Uterus (tissue), 3 donors: ENCODE measurements at regions not wholly inside any gene's neighbourhood (a gene's known extent, or its start where the extent isn't known, plus 50 kb on each side); places are given as distances from the start of the nearest gene placed in this dataset.

ENCODE experiments used
- DNase-seq, 2 donors: peaks; one replicate each; pipeline ENCODE4 v3.0.0-alpha.2; 2019 to 2020
- H3K27ac ChIP-seq, 2 donors: fragments of 200-600 bp; sonication (generic); 1 replicate in 1 of 2; 2 replicates in 1 of 2; pipeline ENCODE4 v1.5.1; 2016 to 2018
- H3K27me3 ChIP-seq, 2 donors: fragments of 200-600 bp; sonication (generic); one replicate each; pipeline ENCODE4 v1.5.1; 2018 to 2019; ENCODE audit warnings: control low read depth in 1 of 2
- H3K36me3 ChIP-seq, 2 donors: fragments of 200-600 bp; sonication (generic); one replicate each; pipeline ENCODE4 v1.5.1; 2019; ENCODE audit warnings: control low read depth in 1 of 2
- H3K4me1 ChIP-seq, 2 donors: fragments of 200-600 bp; sonication (generic); one replicate each; pipeline ENCODE4 v1.5.1; 2018 to 2019; ENCODE audit warnings: control low read depth in 1 of 2
- H3K4me3 ChIP-seq, 2 donors: fragments of 200-600 bp; sonication (generic); 1 replicate in 1 of 2; 2 replicates in 1 of 2; pipeline ENCODE4 v1.5.1; 2018 to 2019; ENCODE audit warnings: mild to moderate bottlenecking in 1 of 2
- H3K9me3 ChIP-seq, 2 donors: fragments of 200-600 bp; sonication (generic); one replicate each; pipeline ENCODE4 v1.5.1; 2019; ENCODE audit warnings: control low read depth in 1 of 2
- POLR2A ChIP-seq, 2 donors: fragments of 450-650 bp; IDR thresholded peaks; one replicate each; pipeline ENCODE4 v1.6.1; 2016; ENCODE audit warnings: antibody characterized with exemption in 2 of 2, mild to moderate bottlenecking in 1 of 2, moderate library complexity in 1 of 2
- intact Hi-C: fragments of 100-400 bp; cut with DNase I; formaldehyde crosslinking; loops from one replicate; pipeline ENCODE4 v1.15.1; 2023; ENCODE audit warnings: low total_unique reads
- TF ChIP-seq, protein P1 (sequence below), 4 experiments: fragments of 200-600 bp in 2 of 4; fragments of 450-650 bp in 2 of 4; sonication (generic) in 2 of 4; IDR thresholded peaks; one replicate each; pipeline ENCODE4 v1.5.1; 2016 to 2019; ENCODE audit warnings: antibody characterized with exemption in 4 of 4, mild to moderate bottlenecking in 2 of 4, moderate library complexity in 1 of 4
- donor health status: DM: yes; HTN: yes; CAD: no.

- H3K27me3 ChIP-seq: no peaks in the 10 kb centered on the region
- intact Hi-C loops: no loop called here
- no peak for DNase-seq
- H3K4me3 ChIP-seq: no peak overlapping the region
- no peaks in the 10 kb centered on the region for H3K36me3 ChIP-seq
- H3K4me1 ChIP-seq: peaks cover 0 to 4% of the 10 kb centered on the region in 2 donors
- TF ChIP-seq, protein P1, sequence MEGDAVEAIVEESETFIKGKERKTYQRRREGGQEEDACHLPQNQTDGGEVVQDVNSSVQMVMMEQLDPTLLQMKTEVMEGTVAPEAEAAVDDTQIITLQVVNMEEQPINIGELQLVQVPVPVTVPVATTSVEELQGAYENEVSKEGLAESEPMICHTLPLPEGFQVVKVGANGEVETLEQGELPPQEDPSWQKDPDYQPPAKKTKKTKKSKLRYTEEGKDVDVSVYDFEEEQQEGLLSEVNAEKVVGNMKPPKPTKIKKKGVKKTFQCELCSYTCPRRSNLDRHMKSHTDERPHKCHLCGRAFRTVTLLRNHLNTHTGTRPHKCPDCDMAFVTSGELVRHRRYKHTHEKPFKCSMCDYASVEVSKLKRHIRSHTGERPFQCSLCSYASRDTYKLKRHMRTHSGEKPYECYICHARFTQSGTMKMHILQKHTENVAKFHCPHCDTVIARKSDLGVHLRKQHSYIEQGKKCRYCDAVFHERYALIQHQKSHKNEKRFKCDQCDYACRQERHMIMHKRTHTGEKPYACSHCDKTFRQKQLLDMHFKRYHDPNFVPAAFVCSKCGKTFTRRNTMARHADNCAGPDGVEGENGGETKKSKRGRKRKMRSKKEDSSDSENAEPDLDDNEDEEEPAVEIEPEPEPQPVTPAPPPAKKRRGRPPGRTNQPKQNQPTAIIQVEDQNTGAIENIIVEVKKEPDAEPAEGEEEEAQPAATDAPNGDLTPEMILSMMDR (IDR thresholded peaks at IDR 0.05): no peak
- no peak for TF ChIP-seq POLR2A (IDR thresholded peaks at IDR 0.05)
- H3K9me3 ChIP-seq: no peaks in the 10 kb centered on the region
- H3K27ac ChIP-seq: peak overlapping the region; percentile 56 to 69
Measured at GRCh38 chr10:31659665-31660064, 269.0 kb downstream of the ARHGAP12 start.

DNA sequence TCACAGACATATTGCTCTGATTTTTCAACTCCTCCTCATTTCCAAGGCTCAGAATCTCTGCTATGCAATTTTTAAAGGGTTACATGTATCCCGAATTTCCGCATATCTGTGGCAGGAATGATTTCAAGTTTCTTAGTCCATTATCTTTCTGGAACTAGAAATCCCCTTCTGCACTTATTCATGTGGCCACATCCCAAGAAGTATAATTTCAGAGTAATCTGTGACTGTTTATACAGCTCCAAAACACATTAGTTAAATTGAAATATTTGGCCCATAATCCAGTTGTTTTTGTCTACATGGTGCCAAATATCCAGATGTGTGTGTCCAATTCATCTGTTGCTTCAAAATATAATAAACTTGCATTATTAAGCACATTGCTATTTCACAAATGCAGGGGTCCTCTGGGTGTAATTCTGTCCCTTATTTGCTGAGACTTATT is 271.2 kb downstream of the ARHGAP12 start:
- TF ChIP-seq, protein P1 (IDR thresholded peaks at IDR 0.05): no peak
- TF ChIP-seq POLR2A (IDR thresholded peaks at IDR 0.05): no peak
- no peak for DNase-seq
- H3K4me1 ChIP-seq: peaks cover 0 to 4% of the 10 kb centered on the region in 2 donors
- H3K27me3 ChIP-seq: no peaks in the 10 kb centered on the region
- peak overlapping the region; percentile 56 to 69 for H3K27ac ChIP-seq
- no peaks in the 10 kb centered on the region for H3K9me3 ChIP-seq
- no peak overlapping the region for H3K4me3 ChIP-seq
- H3K36me3 ChIP-seq: no peaks in the 10 kb centered on the region
- intact Hi-C loops: no loop called here

DNA sequence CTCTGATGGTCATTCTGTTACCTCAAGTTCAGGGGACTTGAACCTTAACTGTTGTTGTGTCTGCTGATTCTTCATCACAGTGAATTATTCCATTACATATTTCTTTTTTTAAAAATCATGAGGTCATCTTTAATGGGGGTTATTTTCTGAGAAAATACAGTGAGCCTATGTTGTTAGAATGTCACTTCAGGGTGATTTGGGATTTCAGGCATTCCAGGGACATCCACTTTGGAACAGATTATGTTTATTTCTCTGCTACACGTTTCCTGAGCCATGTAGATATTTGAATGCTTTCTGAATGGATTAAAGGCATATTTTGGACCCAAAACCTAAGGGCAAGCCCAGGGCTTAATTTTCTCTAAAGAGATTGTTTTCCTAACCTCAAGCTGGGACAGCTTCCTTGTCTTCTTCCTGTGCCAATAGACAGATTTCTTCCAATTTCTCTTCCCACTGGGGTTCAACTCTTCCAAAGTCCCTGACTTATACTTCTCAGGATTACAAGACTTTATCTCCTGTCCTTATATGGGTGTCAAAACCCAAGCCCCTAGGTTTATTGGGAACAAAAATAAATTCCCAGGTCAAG is 271.7 kb downstream of the ARHGAP12 start:
- intact Hi-C loops: no loop called here
- TF ChIP-seq, protein P1 (IDR thresholded peaks at IDR 0.05): no peak
- no peak for TF ChIP-seq POLR2A (IDR thresholded peaks at IDR 0.05)

GRCh38 chr10:31652038-31652437 is 276.6 kb downstream of the ARHGAP12 start:
- H3K4me1 ChIP-seq: no peaks in the 10 kb centered on the region
- H3K36me3 ChIP-seq: no peaks in the 10 kb centered on the region
- intact Hi-C loops: no loop called here
- no peak overlapping the region for H3K4me3 ChIP-seq
- DNase-seq: no peak
- no peak overlapping the region for H3K27ac ChIP-seq
- H3K27me3 ChIP-seq: no peaks in the 10 kb centered on the region
- no peak for TF ChIP-seq POLR2A (IDR thresholded peaks at IDR 0.05)
- TF ChIP-seq, protein P1 (IDR thresholded peaks at IDR 0.05): no peak
- H3K9me3 ChIP-seq: no peaks in the 10 kb centered on the region

More for the DNA sequence above, 271.7 kb downstream of the ARHGAP12 start:
- H3K27me3 ChIP-seq: no peaks in the 10 kb centered on the region
- H3K9me3 ChIP-seq: no peaks in the 10 kb centered on the region
- no peak for DNase-seq
- peak overlapping the region; percentile 56 to 69 for H3K27ac ChIP-seq
- peaks cover 0 to 4% of the 10 kb centered on the region in 2 donors for H3K4me1 ChIP-seq
- no peaks in the 10 kb centered on the region for H3K36me3 ChIP-seq
- no peak overlapping the region for H3K4me3 ChIP-seq

- H3K4me3 ChIP-seq: peak overlapping the region; percentile 9 to 19
- TF ChIP-seq, protein P1 (IDR thresholded peaks at IDR 0.05): no peak
- TF ChIP-seq POLR2A (IDR thresholded peaks at IDR 0.05): no peak
- H3K27me3 ChIP-seq: no peaks in the 10 kb centered on the region
- H3K27ac ChIP-seq: peak overlapping the region; percentile 86 to 89
- H3K9me3 ChIP-seq: no peaks in the 10 kb centered on the region
- intact Hi-C loops: no loop called here
- H3K36me3 ChIP-seq: no peaks in the 10 kb centered on the region
- peak; percentile 90 to 93 for DNase-seq
- H3K4me1 ChIP-seq: no peaks in the 10 kb centered on the region
Measured at GRCh38 chr10:31650010-31650409, 278.6 kb downstream of the ARHGAP12 start.
